OCI-LY3 (cell line): ENCODE measurements at regions not wholly inside any gene's neighbourhood (a gene's known extent, or its start where the extent isn't known, plus 50 kb on each side); places are given as distances from the start of the nearest gene placed in this dataset.
A peak's percentile ranks its signal among the peaks of the same experiment; 100 is the strongest.

ENCODE experiments used
- H2AFZ ChIP-seq: fragments of 200-600, 300-600 bp; shearing (Covaris generic); 2 replicates; pipeline ENCODE4 v1.6.0; 2014; ENCODE audit warnings: antibody characterized with exemption, low read depth, low read length
- H3K27ac ChIP-seq: fragments of 200-600, 300-600 bp; sonication (generic); 2 replicates; pipeline ENCODE4 v1.5.1; 2014; ENCODE audit warnings: mild to moderate bottlenecking, low read length, moderate library complexity, mixed read lengths
- H3K27me3 ChIP-seq: fragments of 200-600, 300-600 bp; sonication (generic); 2 replicates; pipeline ENCODE4 v1.6.1; 2014; ENCODE audit warnings: low read depth, low read length, mixed read lengths
- H3K36me3 ChIP-seq: fragments of 200-600, 300-600 bp; sonication (generic); replicated peaks from 2 replicates; pipeline ENCODE3; 2014; ENCODE audit warnings: low read depth, low read length, mixed read lengths
- H3K4me1 ChIP-seq: fragments of 300-600, 200-600 bp; sonication (generic); 2 replicates; pipeline ENCODE4 v1.6.1; 2014; ENCODE audit warnings: low read length, mixed read lengths
- H3K4me2 ChIP-seq: fragments of 200-600, 300-600 bp; sonication (generic); 2 replicates; pipeline ENCODE4 v1.6.1; 2014; ENCODE audit warnings: low read length, mixed read lengths
- H3K4me3 ChIP-seq: fragments of 300-600, 200-600 bp; sonication (generic); 2 replicates; pipeline ENCODE4 v1.5.1; 2014; ENCODE audit warnings: antibody characterized with exemption, mild to moderate bottlenecking, low read length, moderate library complexity
- H3K79me2 ChIP-seq: fragments of 300-600, 200-600 bp; shearing (Covaris generic); 2 replicates; pipeline ENCODE4 v1.6.1; 2014; ENCODE audit warnings: mild to moderate bottlenecking, low read length, mixed read lengths
- H3K9ac ChIP-seq: fragments of 300-600, 200-600 bp; shearing (Covaris generic); 2 replicates; pipeline ENCODE4 v1.6.0; 2014; ENCODE audit warnings: mild to moderate bottlenecking, low read length, moderate library complexity
- H3K9me3 ChIP-seq: fragments of 200-600, 300-600 bp; shearing (Covaris generic); 2 replicates; pipeline ENCODE4 v1.6.1; 2014; ENCODE audit warnings: low read length, mixed read lengths; ENCODE audit not compliant: insufficient read depth
- H4K20me1 ChIP-seq: fragments of 200-600, 300-600 bp; sonication (generic); 2 replicates; pipeline ENCODE4 v1.6.1; 2016; ENCODE audit warnings: low read length, mixed read lengths; ENCODE audit not compliant: insufficient read depth
- CTCF ChIP-seq: fragments of 200-600, 300-600 bp; sonication (generic); IDR thresholded peaks from 2 replicates; pipeline ENCODE4 v1.5.1; 2014; ENCODE audit warnings: antibody characterized with exemption, low read length, low read depth
- EZH2phosphoT487 ChIP-seq: fragments of 200-600 bp; shearing (Covaris generic); IDR thresholded peaks from 2 replicates; pipeline ENCODE4 v1.6.1; 2018; ENCODE audit warnings: antibody characterized with exemption, mixed run types, low read depth

GRCh38 chr3:43908456-43908855 lies 217.7 kb downstream of the ABHD5 start:
- no peak overlapping the region for H3K27ac ChIP-seq
- H3K4me3 ChIP-seq, result no peak overlapping the region
- H3K36me3 ChIP-seq, result no peaks in the 10 kb centered on the region
- TF ChIP-seq EZH2phosphoT487, result no peak
- no peak for TF ChIP-seq CTCF
- H3K27me3 ChIP-seq, result no peaks in the 10 kb centered on the region
- H2AFZ ChIP-seq, result no peak overlapping the region
- no peak overlapping the region for H3K9ac ChIP-seq
- no peaks in the 10 kb centered on the region for H3K79me2 ChIP-seq
- no peaks in the 10 kb centered on the region for H3K9me3 ChIP-seq
- H3K4me1 ChIP-seq, result peaks cover 56% of the 10 kb centered on the region
- H4K20me1 ChIP-seq, result no peaks in the 10 kb centered on the region
- no peak overlapping the region for H3K4me2 ChIP-seq

- TF ChIP-seq CTCF, result no peak
- no peak for TF ChIP-seq EZH2phosphoT487
- Histone ChIP-seq H2AFZ (no peak overlapping the region), H3K27ac (no peak overlapping the region), H3K4me3 (no peak overlapping the region), H4K20me1 (no peaks in the 10 kb centered on the region), H3K9me3 (no peaks in the 10 kb centered on the region), H3K4me2 (no peak overlapping the region), H3K79me2 (no peaks in the 10 kb centered on the region), H3K36me3 (no peaks in the 10 kb centered on the region), H3K27me3 (no peaks in the 10 kb centered on the region), H3K4me1 (peaks cover 62% of the 10 kb centered on the region), H3K9ac (no peak overlapping the region)
These were observed 218.4 kb downstream of the ABHD5 start for GRCh38 chr3:43909149-43909548.

GRCh38 chr3:43910750-43911149 lies 220.0 kb downstream of the ABHD5 start:
- Histone ChIP-seq H3K4me1 (peaks cover 63% of the 10 kb centered on the region), H3K9me3 (no peaks in the 10 kb centered on the region), H3K4me3 (no peak overlapping the region), H4K20me1 (no peaks in the 10 kb centered on the region), H3K27ac (no peak overlapping the region), H3K79me2 (no peaks in the 10 kb centered on the region), H3K36me3 (no peaks in the 10 kb centered on the region), H3K27me3 (no peaks in the 10 kb centered on the region), H3K9ac (no peak overlapping the region), H3K4me2 (no peak overlapping the region), H2AFZ (no peak overlapping the region)
- TF ChIP-seq EZH2phosphoT487, result no peak

- Histone ChIP-seq H3K36me3 (no peaks in the 10 kb centered on the region), H3K27me3 (no peaks in the 10 kb centered on the region), H3K4me3 (no peak overlapping the region; the same call in 1 of the 2 replicates), H3K9ac (no peak overlapping the region), H2AFZ (no peak overlapping the region), H3K9me3 (0 out of 2 replicates have a peak, but pooled peaks cover 3% of the 10 kb centered on the region), H3K4me1 (peaks cover 37% of the 10 kb centered on the region), H3K4me2 (peak overlapping the region; percentile 40), H3K27ac (peak overlapping the region; percentile 31), H3K79me2 (no peaks in the 10 kb centered on the region), H4K20me1 (no peaks in the 10 kb centered on the region)
- TF ChIP-seq EZH2phosphoT487, result no peak
- no peak for TF ChIP-seq CTCF
These were observed 222.6 kb downstream of the ABHD5 start for GRCh38 chr3:43913036-43913948.
